DND-41 (cell line): ENCODE measurements at regions not wholly inside any gene's neighbourhood (a gene's known extent, or its start where the extent isn't known, plus 50 kb on each side); places are given as distances from the start of the nearest gene placed in this dataset.

Experiments
- EZH2 ChIP-seq: IDR thresholded peaks from 3 replicates; pipeline ENCODE4 v1.6.1; 2012; ENCODE audit warnings: borderline replicate concordance, low read depth, mild to moderate bottlenecking, moderate library complexity, low read length, inconsistent platforms; ENCODE audit not compliant: severe bottlenecking
- TF ChIP-seq, protein P1 (sequence below): IDR thresholded peaks from 2 replicates; pipeline ENCODE4 v1.5.1; 2012; ENCODE audit warnings: borderline replicate concordance, low read length, moderate library complexity, mild to moderate bottlenecking; ENCODE audit not compliant: poor library complexity, severe bottlenecking; ENCODE audit errors: extremely low read depth

DNA sequence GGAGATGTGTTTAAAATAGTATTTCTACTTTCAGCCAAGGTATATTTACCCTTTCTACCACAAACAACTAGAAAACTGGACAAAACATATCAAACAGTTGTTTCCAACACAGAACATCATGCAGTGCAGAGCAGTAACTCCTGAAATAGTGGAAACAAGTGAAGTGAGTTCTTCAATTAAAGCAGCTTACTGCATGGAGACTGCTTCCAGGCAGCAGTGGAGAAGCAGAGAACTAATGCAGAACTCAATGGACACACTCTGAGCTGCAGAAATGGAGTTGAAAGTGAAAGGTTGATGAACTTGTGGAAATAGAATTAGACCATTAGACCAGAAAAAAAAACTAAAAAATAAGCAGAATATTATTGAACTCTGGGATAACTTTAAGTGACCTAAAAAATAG, 478.9 kb downstream of the CNTN6 start:
- TF ChIP-seq, protein P1, sequence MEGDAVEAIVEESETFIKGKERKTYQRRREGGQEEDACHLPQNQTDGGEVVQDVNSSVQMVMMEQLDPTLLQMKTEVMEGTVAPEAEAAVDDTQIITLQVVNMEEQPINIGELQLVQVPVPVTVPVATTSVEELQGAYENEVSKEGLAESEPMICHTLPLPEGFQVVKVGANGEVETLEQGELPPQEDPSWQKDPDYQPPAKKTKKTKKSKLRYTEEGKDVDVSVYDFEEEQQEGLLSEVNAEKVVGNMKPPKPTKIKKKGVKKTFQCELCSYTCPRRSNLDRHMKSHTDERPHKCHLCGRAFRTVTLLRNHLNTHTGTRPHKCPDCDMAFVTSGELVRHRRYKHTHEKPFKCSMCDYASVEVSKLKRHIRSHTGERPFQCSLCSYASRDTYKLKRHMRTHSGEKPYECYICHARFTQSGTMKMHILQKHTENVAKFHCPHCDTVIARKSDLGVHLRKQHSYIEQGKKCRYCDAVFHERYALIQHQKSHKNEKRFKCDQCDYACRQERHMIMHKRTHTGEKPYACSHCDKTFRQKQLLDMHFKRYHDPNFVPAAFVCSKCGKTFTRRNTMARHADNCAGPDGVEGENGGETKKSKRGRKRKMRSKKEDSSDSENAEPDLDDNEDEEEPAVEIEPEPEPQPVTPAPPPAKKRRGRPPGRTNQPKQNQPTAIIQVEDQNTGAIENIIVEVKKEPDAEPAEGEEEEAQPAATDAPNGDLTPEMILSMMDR = no peak
- no peak for TF ChIP-seq EZH2
